GM12874 (cell line): ENCODE measurements at regions not wholly inside any gene's neighbourhood (a gene's known extent, or its start where the extent isn't known, plus 50 kb on each side); places are given as distances from the start of the nearest gene placed in this dataset.

Experiments used
- TF ChIP-seq, protein P1 (sequence below): IDR thresholded peaks from 2 replicates; pipeline ENCODE4 v1.5.1; 2011; ENCODE audit warnings: low read depth, mild to moderate bottlenecking, control low read depth, low read length, moderate library complexity; ENCODE audit not compliant: insufficient read depth

DNA sequence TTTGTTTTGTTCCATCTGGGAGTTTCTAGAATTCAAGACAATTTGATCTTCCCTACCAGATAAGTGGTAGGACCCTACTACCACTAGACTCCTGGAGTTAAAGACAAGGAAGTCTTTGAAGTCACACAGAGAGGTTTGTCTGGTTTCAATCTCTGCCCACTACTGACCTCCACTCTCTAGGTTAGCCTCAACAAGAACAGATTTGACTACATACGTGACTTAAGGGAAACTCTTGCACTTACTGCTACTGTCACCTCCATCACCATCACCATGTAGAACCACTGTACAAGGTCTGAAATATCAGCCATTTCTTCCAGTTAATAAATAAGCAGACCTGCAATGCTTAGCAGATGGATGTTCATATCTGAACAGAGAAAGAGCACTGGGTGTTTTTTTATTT lies 148.3 kb upstream of the ARHGEF26 start:
- TF ChIP-seq, protein P1, sequence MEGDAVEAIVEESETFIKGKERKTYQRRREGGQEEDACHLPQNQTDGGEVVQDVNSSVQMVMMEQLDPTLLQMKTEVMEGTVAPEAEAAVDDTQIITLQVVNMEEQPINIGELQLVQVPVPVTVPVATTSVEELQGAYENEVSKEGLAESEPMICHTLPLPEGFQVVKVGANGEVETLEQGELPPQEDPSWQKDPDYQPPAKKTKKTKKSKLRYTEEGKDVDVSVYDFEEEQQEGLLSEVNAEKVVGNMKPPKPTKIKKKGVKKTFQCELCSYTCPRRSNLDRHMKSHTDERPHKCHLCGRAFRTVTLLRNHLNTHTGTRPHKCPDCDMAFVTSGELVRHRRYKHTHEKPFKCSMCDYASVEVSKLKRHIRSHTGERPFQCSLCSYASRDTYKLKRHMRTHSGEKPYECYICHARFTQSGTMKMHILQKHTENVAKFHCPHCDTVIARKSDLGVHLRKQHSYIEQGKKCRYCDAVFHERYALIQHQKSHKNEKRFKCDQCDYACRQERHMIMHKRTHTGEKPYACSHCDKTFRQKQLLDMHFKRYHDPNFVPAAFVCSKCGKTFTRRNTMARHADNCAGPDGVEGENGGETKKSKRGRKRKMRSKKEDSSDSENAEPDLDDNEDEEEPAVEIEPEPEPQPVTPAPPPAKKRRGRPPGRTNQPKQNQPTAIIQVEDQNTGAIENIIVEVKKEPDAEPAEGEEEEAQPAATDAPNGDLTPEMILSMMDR: no peak

DNA sequence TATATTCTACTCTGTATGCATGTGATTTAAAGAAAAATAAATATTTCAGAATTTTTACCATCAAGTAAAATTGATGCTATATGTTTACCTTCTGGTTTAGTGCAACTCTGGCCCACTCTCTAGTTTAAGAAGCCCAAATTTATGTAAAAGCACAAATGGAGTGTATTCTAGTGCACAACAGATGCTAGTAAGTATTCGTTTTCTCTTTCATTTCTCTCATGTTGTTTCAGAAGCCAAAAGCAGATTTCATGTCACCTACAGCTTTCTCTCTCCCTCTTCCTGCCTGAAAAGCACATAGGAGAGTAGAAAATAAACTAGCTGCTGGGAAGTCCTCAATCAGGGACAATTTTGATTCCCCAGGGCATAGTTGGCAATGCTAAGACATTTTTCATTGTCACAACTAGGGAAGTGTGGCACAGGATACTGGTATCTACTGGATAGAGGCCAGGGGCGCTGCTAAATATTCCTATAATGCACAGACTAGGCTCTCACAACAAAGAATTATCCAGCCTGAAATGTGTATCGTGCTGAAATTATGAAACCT lies 147.4 kb upstream of the ARHGEF26 start:
- TF ChIP-seq, protein P1: no peak

DNA sequence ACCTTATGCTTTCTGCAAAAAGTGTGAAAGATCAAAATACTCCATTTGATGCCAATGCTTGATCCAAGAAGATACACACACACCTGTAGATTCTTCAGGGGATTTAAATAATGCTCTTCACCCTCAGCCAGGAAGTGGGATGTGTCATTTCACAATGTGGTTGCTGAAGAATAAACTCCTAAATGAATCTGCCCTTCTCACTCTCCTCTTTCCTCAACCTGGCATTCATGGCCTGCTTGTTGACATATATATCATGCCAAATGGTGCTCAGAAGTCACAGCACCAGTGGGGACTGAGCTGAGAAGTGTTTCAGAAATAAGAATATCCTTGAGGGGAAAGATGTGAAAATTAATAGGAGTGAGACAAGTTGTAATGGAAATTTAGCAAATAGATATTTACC lies 146.6 kb upstream of the ARHGEF26 start:
- TF ChIP-seq, protein P1: no peak

DNA sequence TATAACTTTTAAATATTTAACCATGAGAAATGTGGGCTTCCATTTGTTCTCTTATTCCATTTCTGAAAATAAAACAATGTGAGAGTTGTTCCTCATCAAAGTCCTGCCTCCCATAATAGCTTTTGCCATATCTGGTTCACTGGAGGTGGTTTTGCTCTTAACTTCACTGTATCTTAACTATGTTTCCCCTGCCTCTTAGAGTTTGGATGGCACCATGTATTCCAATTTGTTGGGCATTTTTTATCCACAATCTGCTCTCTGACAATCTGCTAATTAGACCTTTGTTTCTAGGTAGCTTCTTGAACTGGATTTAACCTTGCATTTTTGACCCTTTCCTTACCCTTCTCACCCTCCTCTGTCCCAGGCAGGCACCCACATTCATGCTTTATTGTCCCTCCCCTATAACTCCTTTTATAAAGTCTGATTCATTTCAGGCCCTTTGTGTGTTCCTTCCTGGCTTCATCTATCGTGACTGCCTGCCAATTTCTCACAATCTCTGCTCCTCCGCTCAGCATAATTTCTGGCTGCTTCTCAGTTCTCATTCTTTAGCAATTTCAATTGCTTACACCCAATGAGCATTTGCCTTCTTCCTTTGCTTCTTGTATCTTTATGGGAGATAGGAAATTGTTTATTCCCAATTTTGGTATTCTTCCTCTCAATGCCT lies 144.2 kb upstream of the ARHGEF26 start:
- TF ChIP-seq, protein P1: no peak

DNA sequence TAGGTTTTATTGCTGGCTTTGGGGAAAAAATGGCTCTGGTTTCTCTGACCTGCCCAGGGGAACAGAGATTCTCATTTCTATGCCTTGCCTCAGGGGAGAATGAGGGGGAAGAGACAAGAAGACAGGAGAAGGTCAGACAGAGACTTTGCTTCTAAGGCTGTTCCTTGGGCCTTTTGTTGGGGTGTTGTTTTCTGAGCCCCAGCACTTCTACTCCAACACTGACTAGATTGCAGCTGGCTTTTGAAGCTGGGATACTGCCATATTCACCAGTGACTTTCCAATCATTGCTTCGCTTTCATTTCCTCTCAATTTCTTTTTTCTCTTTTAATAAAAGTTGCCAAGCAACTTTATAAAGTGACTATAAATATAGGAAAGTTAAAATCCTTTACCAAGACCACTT lies 143.2 kb upstream of the ARHGEF26 start:
- TF ChIP-seq, protein P1: no peak

DNA sequence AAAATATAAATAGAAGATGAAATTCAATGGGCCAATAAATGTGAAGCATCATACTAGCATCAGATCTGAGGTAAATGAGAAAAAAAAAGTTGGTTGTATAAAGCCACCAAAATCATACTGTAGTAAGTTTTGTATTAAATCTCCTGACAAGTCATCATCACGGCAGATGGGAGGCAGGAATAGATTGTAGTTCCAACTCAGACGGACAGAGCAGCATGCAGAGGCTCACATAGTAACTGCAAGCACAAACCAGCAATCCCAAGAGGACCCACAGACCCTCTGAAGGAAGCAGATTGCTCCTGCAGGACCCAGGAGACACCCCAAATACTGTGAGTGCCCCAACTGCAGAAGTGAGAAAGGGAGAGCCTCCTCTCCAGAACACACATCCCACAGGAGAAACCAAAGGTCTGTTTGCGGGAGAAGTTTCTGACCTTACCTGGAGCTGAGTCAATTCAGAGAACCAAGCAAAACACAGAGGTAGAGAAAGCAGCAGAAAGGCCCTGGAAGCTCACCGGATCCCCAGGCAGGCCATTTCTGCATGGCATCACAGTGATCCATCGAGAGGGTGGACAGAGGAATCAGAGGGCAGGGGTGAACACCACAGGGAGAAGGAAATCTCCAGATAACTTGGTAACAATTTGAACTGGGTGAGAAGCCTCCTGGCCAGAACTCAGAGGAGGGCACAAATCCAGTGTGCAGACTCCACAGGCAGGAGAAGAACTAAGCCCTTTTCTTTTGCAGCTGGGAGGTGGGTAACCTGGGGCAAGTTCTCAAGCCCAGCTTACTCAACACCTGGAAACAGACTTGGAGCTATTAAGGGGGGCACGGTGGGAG lies 141.6 kb upstream of the ARHGEF26 start:
- TF ChIP-seq, protein P1: no peak

DNA sequence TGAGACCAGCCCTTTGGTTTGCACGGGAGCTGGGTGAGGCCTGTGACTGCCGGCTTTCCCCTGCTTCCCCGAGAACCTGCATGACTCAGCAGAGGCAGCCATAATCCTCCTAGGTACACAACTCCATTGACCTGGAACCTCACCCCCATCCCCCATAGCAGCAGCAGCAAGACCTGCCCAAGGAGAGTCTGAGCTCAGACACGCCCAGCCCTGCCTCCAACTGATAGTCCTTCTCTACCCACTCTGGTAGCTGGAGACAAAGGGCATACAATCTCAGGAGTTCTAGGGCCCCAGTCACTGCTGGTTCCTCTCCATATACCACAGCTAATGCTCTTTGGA lies 141.0 kb upstream of the ARHGEF26 start:
- TF ChIP-seq, protein P1: no peak
